Activated CD4-positive, CD25-positive, alpha-beta regulatory T cell treated with anti-CD3 and anti-CD28 coated beads, Interleukin-2, amount 50 U/mL, for 16 hours (primary cell): ENCODE measurements at regions not wholly inside any gene's neighbourhood (a gene's known extent, or its start where the extent isn't known, plus 50 kb on each side); places are given as distances from the start of the nearest gene placed in this dataset.

Source experiments
- DNase-seq: peaks from one replicate; pipeline ENCODE4 v3.0.0-alpha.2; 2020; ENCODE audit warnings: low read depth, low spot score

DNA sequence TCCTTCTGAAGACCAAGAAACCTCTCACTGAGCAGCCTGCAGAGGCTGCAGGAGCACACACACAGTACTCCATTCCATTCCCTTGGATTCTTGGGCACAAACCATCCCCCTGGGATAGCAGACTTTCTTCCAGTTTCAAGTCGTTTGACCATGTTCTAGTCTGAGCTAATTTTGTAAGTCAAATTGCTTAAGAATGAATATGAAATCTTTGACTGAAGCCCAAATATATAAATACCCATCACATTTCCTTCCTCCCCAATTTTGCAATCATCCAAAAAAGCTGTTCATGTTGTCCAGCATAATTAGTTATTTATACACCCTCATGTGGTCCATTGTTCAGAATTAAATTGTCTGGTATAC, 231.2 kb upstream of the TPRG1 start:
- DNase-seq, result no peak

DNA sequence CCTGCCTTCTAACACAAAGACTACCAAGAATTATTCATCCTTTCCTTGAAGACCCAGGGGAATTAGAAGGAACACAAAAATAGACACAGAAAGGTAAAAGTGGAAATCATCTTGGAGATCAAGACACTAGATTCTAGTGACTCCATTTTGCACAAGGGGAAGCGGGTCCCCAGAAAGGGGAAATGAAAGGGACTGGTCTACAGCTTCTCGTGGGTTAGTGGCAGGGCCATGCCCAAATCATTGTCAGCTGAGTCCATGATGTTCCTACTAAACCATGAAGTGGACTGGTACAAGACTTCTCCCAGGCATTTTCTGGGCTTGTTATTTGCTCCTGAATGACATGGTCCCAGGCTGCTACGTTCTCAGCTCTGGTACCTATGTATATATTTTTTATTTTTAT, 230.7 kb upstream of the TPRG1 start:
- no peak for DNase-seq

DNA sequence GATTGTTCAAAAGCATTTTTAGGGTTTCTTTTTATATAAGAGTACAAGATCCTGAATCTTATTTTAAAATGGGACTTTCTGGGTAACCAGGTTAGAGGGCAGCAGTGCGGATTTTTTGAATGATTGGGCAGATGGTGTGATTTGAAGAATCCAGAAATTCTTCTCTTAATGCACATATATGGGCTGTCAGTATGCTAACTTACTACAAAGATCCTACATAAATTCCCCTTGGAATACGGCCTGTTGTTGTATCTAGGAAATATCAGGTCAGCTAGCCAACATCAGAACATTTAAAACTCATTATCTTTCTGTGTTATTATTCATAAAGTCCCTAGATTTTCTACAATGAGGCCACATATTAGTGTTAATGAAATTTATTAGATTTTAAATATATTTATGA, 229.6 kb upstream of the TPRG1 start:
- DNase-seq, result no peak

DNA sequence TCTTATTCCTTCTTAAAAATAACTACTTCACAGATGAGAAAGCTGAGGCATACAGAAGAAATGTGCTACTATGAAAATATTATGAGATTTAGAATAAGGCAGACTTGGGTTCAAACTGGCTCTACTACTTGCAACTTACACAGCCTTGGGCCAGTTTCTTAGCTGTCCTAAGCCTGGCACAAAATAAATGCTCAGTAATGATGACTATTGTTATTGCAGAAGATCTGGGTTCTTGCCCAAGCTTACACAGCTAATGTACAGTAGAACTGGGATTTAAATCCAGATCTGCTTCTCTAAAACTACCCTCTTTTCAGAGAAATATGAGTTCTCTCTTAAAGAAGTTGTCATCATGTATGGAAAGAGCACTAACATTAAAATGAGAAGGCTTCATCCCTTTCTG, 228.2 kb upstream of the TPRG1 start:
- DNase-seq, result no peak

DNA sequence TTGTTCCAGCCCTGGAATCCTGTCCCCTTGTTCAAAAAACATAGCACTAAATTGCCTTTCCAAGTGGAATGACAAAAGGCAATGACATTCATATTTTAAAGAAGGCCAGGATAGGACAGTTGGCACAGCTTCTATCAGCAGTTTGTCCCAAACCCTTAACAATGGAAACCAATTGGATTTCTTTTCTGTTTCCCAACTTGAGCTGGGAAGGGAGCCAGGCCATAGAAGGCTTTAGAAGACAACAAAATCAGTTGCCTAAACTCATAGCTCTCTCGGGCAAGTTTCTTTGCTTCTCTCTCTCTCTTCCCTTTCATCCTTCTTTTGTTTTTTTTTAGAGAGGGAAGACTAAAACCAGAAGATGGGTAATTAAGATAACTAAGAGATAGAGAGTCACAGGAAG, 227.7 kb upstream of the TPRG1 start:
- no peak for DNase-seq

DNA sequence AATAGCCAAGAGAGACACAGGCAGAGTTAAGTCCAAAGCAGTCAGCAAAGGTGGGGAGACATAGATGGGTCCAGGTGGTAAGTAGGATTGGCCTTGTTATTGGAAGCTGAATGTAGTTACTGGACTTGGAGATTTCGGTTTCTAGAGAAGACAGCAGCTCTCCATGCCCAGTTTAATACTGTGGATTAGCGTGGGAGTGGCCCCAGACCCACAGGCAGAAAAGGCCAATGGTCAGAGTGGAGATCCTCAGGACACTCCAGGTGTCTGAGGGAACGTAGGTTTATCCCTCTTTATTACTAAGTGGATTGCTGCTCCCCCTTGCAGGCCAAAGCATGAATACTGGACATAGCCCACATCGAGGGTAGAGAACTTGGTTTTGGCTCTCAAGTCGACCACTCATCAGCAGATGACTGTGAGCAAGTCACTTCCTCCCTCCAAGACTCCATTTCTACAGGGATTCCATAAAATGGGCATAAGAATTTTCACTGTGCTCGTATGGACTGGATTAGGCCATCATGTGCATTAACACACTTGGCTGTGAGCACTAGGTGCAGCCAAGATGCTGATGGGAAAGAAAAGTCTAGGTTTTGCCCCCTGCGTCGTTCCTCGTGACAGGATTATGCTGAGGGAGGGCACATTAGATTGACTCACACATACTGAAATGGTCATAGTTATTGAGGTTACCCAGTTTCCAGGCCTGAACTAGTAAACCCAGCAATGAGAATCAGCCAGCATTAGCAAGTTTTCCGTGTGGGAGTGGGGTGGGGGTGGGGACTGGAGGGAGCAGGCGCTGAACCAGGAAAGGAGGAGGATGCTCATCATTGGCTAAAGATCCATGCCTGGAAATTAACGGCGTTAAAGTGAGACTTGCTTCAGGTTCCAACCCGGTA, 225.2 kb upstream of the TPRG1 start:
- DNase-seq, result no peak

DNA sequence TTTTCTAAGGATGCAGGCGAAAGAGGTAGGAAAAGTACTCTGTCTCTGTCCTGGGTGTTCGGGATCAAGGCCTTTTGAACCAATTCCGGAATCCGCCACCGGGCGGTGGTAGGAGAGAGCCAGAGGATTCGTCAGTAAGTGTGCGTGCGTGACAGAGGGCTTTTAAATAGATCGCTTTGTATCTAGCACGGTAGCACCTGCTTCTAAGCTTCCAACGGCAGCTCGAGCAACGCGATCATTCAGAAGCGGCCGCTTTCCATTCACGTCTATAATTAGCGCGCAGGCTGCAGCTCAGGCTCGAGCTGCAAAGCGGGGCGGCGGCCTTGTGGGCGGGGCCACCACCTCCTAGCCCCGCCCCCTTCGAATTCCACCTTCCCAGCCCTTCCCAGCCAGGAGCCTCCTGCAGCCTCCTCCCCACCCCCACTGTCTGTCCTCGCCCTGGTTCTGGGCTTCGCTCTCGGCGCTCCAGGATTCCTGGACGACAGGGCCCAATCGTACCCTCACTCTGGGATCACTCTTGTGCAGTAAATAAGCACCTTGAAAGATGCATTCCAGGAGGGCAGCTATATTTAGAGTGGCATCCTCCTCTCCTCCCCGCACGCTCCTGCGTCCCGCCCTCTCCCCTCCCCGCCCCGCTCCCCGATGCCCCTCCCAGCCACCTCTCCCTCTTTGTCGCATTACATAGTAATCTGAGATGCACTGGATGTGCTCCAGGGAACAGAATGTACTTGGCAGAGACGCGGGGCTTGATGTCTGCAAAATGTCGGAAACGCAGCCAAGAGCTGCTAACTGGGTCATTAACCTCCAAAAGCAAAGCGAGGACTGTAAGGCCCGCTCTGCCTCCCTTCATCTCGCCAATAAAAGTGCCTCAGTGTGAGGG, 224.1 kb upstream of the TPRG1 start:
- DNase-seq, result no peak

DNA sequence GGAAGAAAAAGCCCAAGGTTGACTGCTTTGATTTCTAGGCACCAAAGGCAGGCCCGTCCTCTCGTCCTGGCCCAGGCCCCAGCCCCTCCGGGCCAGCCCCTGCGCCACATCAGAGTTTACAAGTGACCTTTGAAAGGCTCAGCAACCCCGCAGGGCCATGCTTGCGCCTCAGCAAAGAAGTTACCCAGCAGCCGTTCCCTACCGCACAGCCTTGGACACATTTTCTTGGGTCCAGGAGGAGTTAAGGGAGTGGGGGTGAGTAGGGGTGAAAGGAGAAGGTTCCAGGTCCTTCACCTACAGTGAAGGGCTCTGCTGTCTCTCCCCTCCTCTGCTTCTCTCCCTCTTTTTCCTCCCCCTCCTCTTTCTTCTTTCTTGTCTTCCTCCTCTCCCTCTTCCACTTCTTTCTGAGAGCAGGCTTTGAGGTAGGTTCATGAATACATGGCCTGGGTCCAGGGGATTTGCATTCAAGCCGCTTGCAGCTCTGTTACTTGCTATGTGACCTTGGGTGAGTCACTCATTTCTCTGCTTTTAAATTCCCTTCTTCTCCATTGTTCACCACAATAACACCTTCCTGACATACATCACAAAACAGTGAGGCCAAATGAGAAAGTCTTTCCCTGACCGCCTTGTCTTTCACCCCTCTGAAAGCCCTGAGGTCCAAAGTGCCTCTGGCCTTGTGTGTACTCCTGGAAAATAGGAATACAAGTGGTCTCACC, 223.3 kb upstream of the TPRG1 start:
- no peak for DNase-seq

DNA sequence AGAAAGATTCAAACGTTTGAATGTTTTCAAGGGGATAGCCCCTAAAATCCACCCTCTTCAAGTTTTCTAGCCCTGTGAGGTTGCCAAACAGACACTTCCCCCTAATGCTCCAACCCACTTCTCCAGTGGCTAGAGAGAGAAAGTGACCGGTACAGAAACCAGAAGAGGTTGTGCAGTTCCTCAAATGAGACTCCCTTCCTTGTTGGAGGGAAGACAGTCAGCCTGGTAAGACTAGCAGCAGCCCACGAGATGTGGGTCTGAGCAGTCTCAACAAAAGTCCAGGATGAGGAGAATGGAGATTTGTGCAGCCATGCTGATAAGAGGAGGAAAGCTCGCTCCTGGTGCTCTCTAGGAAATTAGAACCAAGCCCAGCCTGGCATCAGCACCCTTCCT, 222.8 kb upstream of the TPRG1 start:
- DNase-seq, result no peak

DNA sequence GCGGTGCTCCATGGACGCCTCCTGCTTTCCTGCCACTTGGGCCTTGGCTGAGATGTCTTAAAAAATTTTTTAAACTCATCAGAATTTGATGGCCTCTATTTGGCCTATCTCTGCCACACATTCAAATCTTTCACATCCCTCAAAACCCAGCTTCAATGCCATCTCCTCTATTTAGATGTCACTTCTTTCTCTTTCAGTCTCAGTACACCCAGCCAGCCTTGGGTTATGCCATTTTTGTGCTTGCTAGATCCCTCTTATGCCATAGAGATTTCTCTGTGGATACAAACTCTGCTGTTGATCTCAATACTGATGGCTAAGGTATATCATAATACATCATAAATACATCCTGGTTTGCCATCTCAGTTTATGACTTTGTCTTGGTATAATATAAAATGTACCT, 222.3 kb upstream of the TPRG1 start:
- no peak for DNase-seq

DNA sequence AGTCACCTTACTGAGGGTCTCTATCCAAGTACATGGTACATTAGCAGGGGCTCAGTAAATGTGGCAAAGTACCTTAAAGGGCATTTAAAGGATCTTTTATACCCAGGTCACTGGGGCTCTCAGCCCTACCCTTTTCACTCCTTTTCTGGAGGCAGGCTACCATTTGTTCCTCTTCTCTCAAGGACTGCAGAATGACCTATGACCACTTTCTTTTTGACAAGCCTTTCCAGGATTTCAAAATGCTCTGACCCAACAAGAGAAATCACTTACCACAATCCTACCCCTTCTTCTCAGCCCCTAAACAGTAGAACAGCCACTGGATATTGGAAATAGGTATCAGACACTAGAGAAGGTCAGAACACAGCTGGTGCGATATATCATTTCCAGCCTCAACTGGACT, 221.8 kb upstream of the TPRG1 start:
- no peak for DNase-seq

DNA sequence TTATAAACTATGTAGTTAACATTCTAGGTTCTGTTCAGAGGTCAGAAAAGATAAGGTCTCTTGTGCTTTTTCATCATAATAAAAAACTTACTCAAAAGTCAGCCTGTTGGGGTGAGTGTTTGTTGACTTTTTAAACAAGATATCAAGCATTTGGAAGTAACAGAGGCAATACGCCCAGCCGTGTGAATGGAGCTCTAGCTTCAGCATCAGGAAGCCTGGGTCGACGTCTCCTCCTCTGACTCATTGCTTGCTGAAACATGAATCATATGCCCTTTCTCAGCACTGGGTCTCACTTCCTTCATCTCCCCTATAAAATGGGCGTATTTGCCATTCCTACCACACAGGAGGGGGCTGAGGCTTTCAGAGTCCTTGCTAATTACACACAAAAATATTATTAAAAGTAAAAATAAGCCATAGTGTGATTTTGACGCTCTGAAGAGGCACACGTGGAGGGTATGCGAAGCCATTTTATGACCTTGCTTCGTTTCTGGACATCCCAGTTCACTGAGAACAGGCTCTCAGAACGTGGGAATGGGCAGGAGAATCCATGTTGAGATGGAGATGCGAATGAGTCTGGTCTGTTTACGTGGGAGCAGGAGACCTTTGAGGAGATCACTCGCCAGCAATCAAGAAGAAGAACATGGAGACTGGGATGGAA, 220.8 kb upstream of the TPRG1 start:
- DNase-seq, result no peak

DNA sequence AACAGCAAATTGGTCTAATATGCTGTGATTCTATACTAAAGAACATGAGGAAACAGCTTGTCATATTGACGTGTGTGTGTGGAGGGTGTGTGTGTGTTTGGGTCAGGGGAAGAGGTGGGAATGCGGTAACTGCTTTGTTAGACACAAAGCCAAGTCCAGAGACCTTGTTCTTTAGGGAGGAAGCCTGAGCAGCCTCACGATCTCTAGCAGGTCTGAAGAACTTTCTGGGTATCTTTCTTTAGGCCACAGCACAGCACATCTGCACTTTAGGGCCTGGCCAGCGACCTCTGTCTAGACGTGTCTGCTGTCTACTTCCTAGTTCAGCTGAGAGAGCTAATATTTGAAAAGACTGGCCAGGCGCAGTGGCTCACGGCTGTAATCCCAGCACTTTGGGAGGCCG, 220.0 kb upstream of the TPRG1 start:
- DNase-seq, result no peak

DNA sequence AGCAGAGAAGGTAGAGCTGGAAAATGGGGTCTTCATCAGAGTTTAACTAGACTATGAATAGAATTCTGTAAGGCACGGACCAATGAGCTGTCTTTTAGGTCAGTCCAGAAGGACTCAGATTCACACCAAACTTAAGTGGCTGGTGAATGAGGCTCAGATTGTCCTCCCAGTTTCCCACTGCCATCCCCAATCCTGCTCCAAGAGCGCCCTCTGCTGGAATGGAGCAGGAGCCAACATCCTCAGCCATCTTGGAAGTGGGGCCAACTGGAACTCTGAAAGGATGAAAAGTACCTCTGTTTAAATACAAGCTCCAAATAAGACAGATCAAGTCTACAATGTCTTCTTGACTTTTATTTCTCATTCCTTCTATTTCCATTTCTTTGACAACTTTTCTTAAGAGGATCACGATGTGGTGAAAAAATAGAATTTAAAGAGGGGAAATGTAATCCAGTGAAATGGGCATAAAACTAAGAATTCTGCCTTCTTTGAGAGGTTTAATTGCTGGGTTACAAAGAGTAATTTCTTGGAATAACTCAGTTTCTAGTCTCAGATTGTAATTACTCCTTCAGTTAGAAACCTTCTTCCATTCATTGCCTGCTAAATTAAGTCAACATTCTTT, 217.1 kb upstream of the TPRG1 start:
- peak; percentile 68 for DNase-seq

DNA sequence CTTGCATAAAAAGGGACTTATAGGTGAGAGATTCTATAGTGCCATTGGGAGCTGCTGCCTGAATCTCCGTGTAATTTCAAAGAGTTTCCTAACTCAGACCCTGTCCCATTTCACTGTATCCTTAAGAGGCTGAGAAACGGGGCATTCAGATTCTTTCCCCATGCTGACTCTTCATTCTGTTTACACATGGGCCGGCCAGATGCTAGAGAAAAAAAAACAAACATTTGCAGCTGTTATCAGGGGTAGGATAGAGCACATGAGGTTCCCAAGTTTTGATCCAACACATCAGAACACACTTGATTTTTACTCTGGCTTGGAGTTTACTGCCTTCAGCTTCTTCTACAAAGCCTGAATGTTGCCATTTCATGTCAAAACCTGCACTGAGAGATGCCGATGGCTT, 215.9 kb upstream of the TPRG1 start:
- no peak for DNase-seq

DNA sequence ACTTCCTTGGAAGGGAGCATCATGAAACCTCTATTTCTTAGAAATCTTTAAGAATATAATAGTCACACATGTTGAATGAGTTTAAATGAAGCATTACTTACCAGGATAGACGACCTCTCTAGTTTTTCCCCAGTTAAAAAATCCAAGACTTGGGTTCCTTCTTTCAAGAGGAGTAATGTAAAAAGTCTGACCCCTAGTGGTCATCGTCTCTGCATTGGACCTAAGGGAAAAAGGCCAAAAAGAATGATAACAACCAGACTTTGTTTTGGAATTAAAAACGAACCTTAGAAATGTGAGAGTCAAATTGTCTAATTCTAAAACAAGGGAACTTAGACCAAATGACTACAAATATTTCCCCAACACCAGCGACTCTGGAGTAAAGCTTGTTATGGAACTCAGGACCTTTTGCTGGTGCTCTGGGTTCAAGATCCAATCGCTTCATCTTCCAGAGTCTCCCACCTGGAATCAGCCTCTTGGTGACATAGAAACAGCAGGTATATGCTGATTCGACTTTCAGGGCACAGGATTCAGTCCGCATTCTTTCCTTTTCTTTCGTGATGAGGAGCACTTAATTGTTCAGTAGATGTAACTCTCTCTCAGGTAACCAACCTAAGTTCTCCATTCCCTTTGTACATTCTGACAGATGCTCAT, 214.8 kb upstream of the TPRG1 start:
- DNase-seq, result no peak

DNA sequence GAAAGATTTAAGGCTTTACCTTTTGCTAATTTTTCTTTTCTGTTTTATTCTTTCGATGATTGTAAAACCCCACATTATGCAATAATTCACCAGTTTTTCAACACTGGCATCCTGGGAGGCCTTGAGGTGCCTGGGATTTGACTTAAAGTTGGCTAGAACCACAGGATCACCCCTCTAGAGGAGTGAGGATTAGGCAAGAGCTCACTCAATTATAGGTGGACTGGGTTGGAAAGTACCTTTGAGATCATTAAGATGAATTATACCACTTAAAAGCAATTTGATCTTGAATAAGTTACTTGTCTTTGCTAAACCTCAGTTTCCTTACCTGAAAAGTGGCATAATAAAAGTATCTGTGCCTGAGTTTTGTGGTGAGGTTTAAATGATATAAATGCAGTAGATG, 212.8 kb upstream of the TPRG1 start:
- DNase-seq, result no peak

DNA sequence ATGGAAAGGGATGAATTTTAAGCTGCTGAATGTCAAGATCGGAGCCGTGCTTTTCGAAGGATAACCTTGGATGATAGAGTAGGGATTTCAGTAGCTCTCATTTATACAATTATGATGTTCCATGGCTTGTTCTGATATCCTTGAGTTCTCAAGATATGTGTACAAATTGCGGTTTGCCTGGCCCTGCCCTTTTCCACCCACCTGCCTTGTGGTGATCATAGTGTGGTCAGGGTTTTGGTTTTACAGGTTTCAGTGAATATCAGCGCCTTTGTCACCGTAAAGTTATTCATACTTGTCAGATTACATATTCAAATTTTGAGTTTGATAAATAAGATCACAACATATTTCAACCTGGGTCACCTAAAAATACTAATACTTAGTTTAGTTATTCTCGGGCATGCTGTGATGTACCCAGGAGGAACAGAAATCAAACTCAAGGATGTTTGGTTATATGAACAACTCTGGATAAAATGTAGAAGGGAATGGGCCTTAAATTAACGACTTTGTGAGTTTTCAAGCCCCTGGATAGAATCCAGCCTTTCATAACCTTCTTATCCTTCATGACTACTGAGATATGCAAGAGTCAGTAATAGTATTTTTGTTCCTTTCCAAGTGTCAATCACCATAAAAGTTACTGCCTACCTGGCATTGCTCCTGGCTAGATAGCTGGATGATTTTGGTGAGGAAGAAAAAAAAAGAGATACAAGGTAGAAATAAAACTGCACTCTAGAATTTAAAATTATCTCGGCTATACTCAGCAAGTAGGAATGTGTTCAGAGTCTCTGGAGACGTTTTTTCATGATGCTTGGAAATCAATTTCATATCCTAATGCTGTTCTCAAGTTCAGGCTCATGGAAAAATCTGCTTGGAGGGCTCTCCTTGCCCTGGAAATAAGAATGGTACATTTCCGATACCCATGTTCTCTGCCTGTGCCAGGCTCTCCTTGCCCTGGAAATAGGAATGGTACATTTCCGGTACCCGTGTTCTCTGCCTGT, 209.2 kb upstream of the TPRG1 start:
- DNase-seq, result no peak

DNA sequence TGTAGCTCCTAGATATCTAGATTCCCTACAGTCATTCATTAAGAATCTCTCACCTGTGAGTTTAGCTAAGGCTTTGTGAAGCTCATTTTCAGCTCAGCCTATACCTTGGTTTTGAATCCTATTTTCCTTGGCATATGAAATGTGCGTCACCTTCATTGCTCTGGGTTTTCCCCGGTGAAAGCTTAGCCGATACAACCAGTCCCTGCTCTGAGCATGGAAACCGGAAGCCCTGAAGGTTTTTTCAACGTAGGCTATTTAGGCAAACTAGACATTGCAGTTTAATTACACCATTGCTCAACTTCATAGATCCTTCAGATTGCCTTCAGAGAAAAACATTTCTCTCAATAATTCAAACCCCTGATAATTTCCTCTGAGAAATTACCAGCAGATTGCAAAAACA, 206.8 kb upstream of the TPRG1 start:
- no peak for DNase-seq

DNA sequence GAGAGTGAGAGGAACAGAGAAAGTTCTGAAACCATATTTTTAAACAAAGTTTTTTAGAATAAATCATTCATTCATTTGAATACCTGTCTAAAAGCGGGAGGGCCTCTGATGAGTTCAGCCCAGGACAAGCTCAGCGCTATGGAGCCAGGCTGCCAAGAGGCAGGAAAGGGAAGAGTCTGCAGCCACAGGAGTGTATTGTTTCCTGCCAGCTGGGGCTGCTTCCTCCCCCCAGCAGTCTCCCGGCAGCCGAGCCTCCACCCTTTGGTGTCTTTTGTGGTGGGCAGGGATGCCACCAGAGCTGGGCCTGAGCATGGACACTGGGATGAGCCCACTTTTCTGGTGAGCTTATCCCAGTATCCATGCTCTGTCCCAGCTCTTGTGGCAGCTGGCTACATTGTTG, 199.5 kb upstream of the TPRG1 start:
- DNase-seq, result no peak
